Immature natural killer cell (primary cell): ENCODE measurements at regions not wholly inside any gene's neighbourhood (a gene's known extent, or its start where the extent isn't known, plus 50 kb on each side); places are given as distances from the start of the nearest gene placed in this dataset.
"Not testable (repeated sequence)": the region's sequence is repeated elsewhere in the genome, so short reads cannot be mapped to it uniquely, and the experiment has no call there.

Experiments used
- DNase-seq, 3 donors: peaks; one replicate each; pipeline ENCODE4 v3.0.0; 2022; ENCODE audit warnings: mixed read lengths in 1 of 3
- H3K27ac Mint-ChIP-seq, 6 donors: one replicate each; pipeline ENCODE4 v1.8.0; 2020; ENCODE audit warnings: mixed read lengths in 6 of 6, mild to moderate bottlenecking in 5 of 6, inconsistent platforms in 4 of 6, moderate library complexity in 3 of 6
- H3K27me3 Mint-ChIP-seq, 3 donors: one replicate each; pipeline ENCODE4 v1.8.0; 2020 to 2021; ENCODE audit warnings: low read depth in 3 of 3, mild to moderate bottlenecking in 3 of 3, mixed read lengths in 3 of 3, moderate library complexity in 3 of 3, inconsistent platforms in 1 of 3
- H3K36me3 Mint-ChIP-seq, 3 donors: one replicate each; pipeline ENCODE4 v1.8.0; 2020; ENCODE audit warnings: mixed read lengths in 3 of 3, inconsistent platforms in 2 of 3, mild to moderate bottlenecking in 2 of 3
- H3K4me1 Mint-ChIP-seq, 2 donors: one replicate each; pipeline ENCODE4 v1.8.0; 2020; ENCODE audit warnings: inconsistent platforms in 2 of 2, mild to moderate bottlenecking in 2 of 2, mixed read lengths in 2 of 2, moderate library complexity in 1 of 2
- H3K4me3 Mint-ChIP-seq, 5 donors: one replicate each; pipeline ENCODE4 v1.8.0; 2020; ENCODE audit warnings: mild to moderate bottlenecking in 5 of 5, mixed read lengths in 5 of 5, inconsistent platforms in 3 of 5, moderate library complexity in 3 of 5
- H3K9me3 Mint-ChIP-seq, 6 donors: one replicate each; pipeline ENCODE4 v1.8.0; 2020; ENCODE audit warnings: mild to moderate bottlenecking in 6 of 6, mixed read lengths in 6 of 6, inconsistent platforms in 4 of 6, moderate library complexity in 3 of 6

GRCh38 chr3:103495186-103495585 lies 1060.4 kb downstream of the ZPLD1 start:
- Mint-ChIP-seq H3K27me3 (peaks cover 0 to 2% (median 1%) of the 10 kb centered on the region in 3 donors), H3K4me3 (no peak overlapping the region), H3K4me1 (no peaks in the 10 kb centered on the region), H3K36me3 (no peaks in the 10 kb centered on the region), H3K9me3 (peaks cover 2 to 26% (median 6%) of the 10 kb centered on the region in 6 donors), H3K27ac (no peak overlapping the region)
- DNase-seq, result no peak

- H3K4me3 Mint-ChIP-seq, result no peak overlapping the region
- H3K36me3 Mint-ChIP-seq, result no peaks in the 10 kb centered on the region
- H3K4me1 Mint-ChIP-seq, result no peaks in the 10 kb centered on the region
- peaks cover 0 to 2% (median 0%) of the 10 kb centered on the region in 3 donors for H3K27me3 Mint-ChIP-seq
- H3K27ac Mint-ChIP-seq, result no peak overlapping the region
- peaks cover 2 to 24% (median 7%) of the 10 kb centered on the region in 6 donors for H3K9me3 Mint-ChIP-seq
- DNase-seq, result no peak
These were observed 1064.5 kb downstream of the ZPLD1 start for GRCh38 chr3:103499132-103499900.

- H3K27me3 Mint-ChIP-seq, result peaks cover 0 to 2% (median 0%) of the 10 kb centered on the region in 3 donors
- H3K36me3 Mint-ChIP-seq, result no peaks in the 10 kb centered on the region
- H3K4me3 Mint-ChIP-seq, result no peak overlapping the region
- H3K9me3 Mint-ChIP-seq, result peaks cover 2 to 27% (median 7%) of the 10 kb centered on the region in 6 donors
- no peak for DNase-seq
- no peak overlapping the region for H3K27ac Mint-ChIP-seq
- H3K4me1 Mint-ChIP-seq, result no peaks in the 10 kb centered on the region
These were observed 1065.2 kb downstream of the ZPLD1 start for GRCh38 chr3:103499967-103500366.

- Mint-ChIP-seq H3K9me3 (peaks cover 6 to 25% (median 14%) of the 10 kb centered on the region in 6 donors), H3K4me3 (no peak overlapping the region), H3K27ac (no peak overlapping the region), H3K4me1 (no peaks in the 10 kb centered on the region), H3K36me3 (no peaks in the 10 kb centered on the region), H3K27me3 (peaks cover 0 to 2% (median 0%) of the 10 kb centered on the region in 3 donors)
- DNase-seq, result no peak
These were observed 1075.9 kb downstream of the ZPLD1 start for GRCh38 chr3:103510760-103511159.

- Mint-ChIP-seq H3K36me3 (no peaks in the 10 kb centered on the region), H3K27me3 (peaks cover 0 to 2% (median 0%) of the 10 kb centered on the region in 3 donors), H3K9me3 (peaks cover 3 to 16% (median 8%) of the 10 kb centered on the region in 6 donors), H3K27ac (no peak overlapping the region), H3K4me3 (no peak overlapping the region), H3K4me1 (no peaks in the 10 kb centered on the region)
- no peak for DNase-seq
These were observed 1077.1 kb downstream of the ZPLD1 start for GRCh38 chr3:103511891-103512290.

- H3K4me1 Mint-ChIP-seq, result no peaks in the 10 kb centered on the region
- no peak overlapping the region for H3K4me3 Mint-ChIP-seq
- H3K9me3 Mint-ChIP-seq, result peaks cover 3 to 19% (median 5%) of the 10 kb centered on the region in 6 donors
- H3K27me3 Mint-ChIP-seq, result peaks cover 0 to 2% (median 0%) of the 10 kb centered on the region in 3 donors
- DNase-seq, result no peak
- H3K36me3 Mint-ChIP-seq, result no peaks in the 10 kb centered on the region
- H3K27ac Mint-ChIP-seq, result no peak overlapping the region
These were observed 1077.8 kb downstream of the ZPLD1 start for GRCh38 chr3:103512595-103512994.

- H3K27me3 Mint-ChIP-seq, result peaks cover 0 to 2% (median 0%) of the 10 kb centered on the region in 3 donors
- peaks cover 3 to 19% (median 7%) of the 10 kb centered on the region in 6 donors for H3K9me3 Mint-ChIP-seq
- H3K4me1 Mint-ChIP-seq, result no peaks in the 10 kb centered on the region
- no peaks in the 10 kb centered on the region for H3K36me3 Mint-ChIP-seq
- H3K4me3 Mint-ChIP-seq, result no peak overlapping the region
- no peak overlapping the region for H3K27ac Mint-ChIP-seq
- no peak for DNase-seq
These were observed 1078.2 kb downstream of the ZPLD1 start for GRCh38 chr3:103513003-103513402.

- H3K36me3 Mint-ChIP-seq, result no peaks in the 10 kb centered on the region
- DNase-seq, result no peak
- no peak overlapping the region for H3K4me3 Mint-ChIP-seq
- no peak overlapping the region for H3K27ac Mint-ChIP-seq
- H3K9me3 Mint-ChIP-seq, result peaks cover 3 to 27% (median 13%) of the 10 kb centered on the region in 6 donors
- H3K27me3 Mint-ChIP-seq, result peaks cover 0 to 2% (median 0%) of the 10 kb centered on the region in 3 donors
- no peaks in the 10 kb centered on the region for H3K4me1 Mint-ChIP-seq
These were observed 1080.3 kb downstream of the ZPLD1 start for GRCh38 chr3:103515116-103515515.

GRCh38 chr3:103516950-103517349 lies 1082.1 kb downstream of the ZPLD1 start:
- no peak overlapping the region for H3K4me3 Mint-ChIP-seq
- H3K27me3 Mint-ChIP-seq, result peaks cover 0 to 2% (median 0%) of the 10 kb centered on the region in 3 donors
- no peak for DNase-seq
- H3K4me1 Mint-ChIP-seq, result no peaks in the 10 kb centered on the region
- H3K9me3 Mint-ChIP-seq, result peaks cover 7 to 29% (median 14%) of the 10 kb centered on the region in 6 donors
- no peak overlapping the region for H3K27ac Mint-ChIP-seq
- H3K36me3 Mint-ChIP-seq, result no peaks in the 10 kb centered on the region

- not testable (repeated sequence) for H3K36me3 Mint-ChIP-seq, H3K27me3 Mint-ChIP-seq, H3K4me3 Mint-ChIP-seq, DNase-seq, H3K4me1 Mint-ChIP-seq, H3K27ac Mint-ChIP-seq
- peaks cover 0 to 20% (median 5%) of the 10 kb centered on the region in 6 donors for H3K9me3 Mint-ChIP-seq
These were observed 1096.5 kb downstream of the ZPLD1 start for GRCh38 chr3:103531327-103531726.

GRCh38 chr3:103532986-103533385 lies 1098.2 kb downstream of the ZPLD1 start:
- H3K36me3 Mint-ChIP-seq, result no peaks in the 10 kb centered on the region
- H3K4me3 Mint-ChIP-seq, result no peak overlapping the region
- no peaks in the 10 kb centered on the region for H3K4me1 Mint-ChIP-seq
- H3K9me3 Mint-ChIP-seq, result peaks cover 0 to 20% (median 5%) of the 10 kb centered on the region in 6 donors
- peaks cover 0 to 4% (median 0%) of the 10 kb centered on the region in 3 donors for H3K27me3 Mint-ChIP-seq
- DNase-seq, result no peak
- no peak overlapping the region for H3K27ac Mint-ChIP-seq

- H3K27me3 Mint-ChIP-seq, result no peaks in the 10 kb centered on the region
- no peaks in the 10 kb centered on the region for H3K4me1 Mint-ChIP-seq
- H3K9me3 Mint-ChIP-seq, result peaks cover 0 to 11% (median 2%) of the 10 kb centered on the region in 6 donors
- H3K36me3 Mint-ChIP-seq, result no peaks in the 10 kb centered on the region
- no peak overlapping the region for H3K4me3 Mint-ChIP-seq
- no peak overlapping the region for H3K27ac Mint-ChIP-seq
- DNase-seq, result no peak
These were observed 1119.6 kb downstream of the ZPLD1 start for GRCh38 chr3:103554451-103554850.

GRCh38 chr3:103564116-103564515 lies 1129.3 kb downstream of the ZPLD1 start:
- H3K4me3 Mint-ChIP-seq, DNase-seq, H3K36me3 Mint-ChIP-seq, H3K27ac Mint-ChIP-seq, H3K27me3 Mint-ChIP-seq, H3K4me1 Mint-ChIP-seq: not testable (repeated sequence)
- peaks cover 7 to 21% (median 13%) of the 10 kb centered on the region in 6 donors for H3K9me3 Mint-ChIP-seq

- no peak for DNase-seq
- H3K36me3 Mint-ChIP-seq, result peaks cover 0 to 3% (median 0%) of the 10 kb centered on the region in 3 donors
- H3K9me3 Mint-ChIP-seq, result peaks cover 1 to 34% (median 6%) of the 10 kb centered on the region in 6 donors
- H3K4me1 Mint-ChIP-seq, result no peaks in the 10 kb centered on the region
- no peak overlapping the region for H3K27ac Mint-ChIP-seq
- H3K4me3 Mint-ChIP-seq, result no peak overlapping the region
- H3K27me3 Mint-ChIP-seq, result no peaks in the 10 kb centered on the region
These were observed 1151.0 kb downstream of the ZPLD1 start for GRCh38 chr3:103585809-103586208.
